BJ (cell line): ENCODE measurements at regions not wholly inside any gene's neighbourhood (a gene's known extent, or its start where the extent isn't known, plus 50 kb on each side); places are given as distances from the start of the nearest gene placed in this dataset.

Experiments
- CTCF ChIA-PET: fragments of 350-600 bp; formaldehyde crosslinking; extraction: SDS; loops from one replicate; lab custom pipeline; 2021; ENCODE audit warnings: antibody characterized with exemption, inconsistent platforms; lab: Yijun Ruan, JAX
- POLR2A ChIA-PET: fragments of 300-600 bp; sonication (Branson Sonifier 250); formaldehyde crosslinking; extraction: SDS; loops from one replicate; lab custom pipeline; 2021; ENCODE audit warnings: antibody characterized with exemption; lab: Charles Lee
- DNase-seq: peaks from one replicate; pipeline ENCODE4 v3.0.0-alpha.2; 2011; ENCODE audit warnings: low read depth
- H3K27me3 ChIP-seq: 2 replicates; pipeline ENCODE4 v1.6.0; 2011; ENCODE audit warnings: low read length; ENCODE audit not compliant: control insufficient read depth, insufficient read depth
- H3K36me3 ChIP-seq: 2 replicates; pipeline ENCODE4 v1.5.1; 2011; ENCODE audit warnings: low read length; ENCODE audit not compliant: control insufficient read depth, insufficient read depth
- H3K4me3 ChIP-seq: 2 replicates; pipeline ENCODE4 v1.5.1; 2011; ENCODE audit warnings: low read depth, mild to moderate bottlenecking, control low read depth, low read length
- TF ChIP-seq, protein P1 (sequence below): IDR thresholded peaks from 2 replicates; pipeline ENCODE4 v1.5.1; 2011; ENCODE audit warnings: low read depth, mild to moderate bottlenecking, control low read depth, inconsistent platforms, low read length, moderate library complexity; ENCODE audit not compliant: insufficient read depth

DNA sequence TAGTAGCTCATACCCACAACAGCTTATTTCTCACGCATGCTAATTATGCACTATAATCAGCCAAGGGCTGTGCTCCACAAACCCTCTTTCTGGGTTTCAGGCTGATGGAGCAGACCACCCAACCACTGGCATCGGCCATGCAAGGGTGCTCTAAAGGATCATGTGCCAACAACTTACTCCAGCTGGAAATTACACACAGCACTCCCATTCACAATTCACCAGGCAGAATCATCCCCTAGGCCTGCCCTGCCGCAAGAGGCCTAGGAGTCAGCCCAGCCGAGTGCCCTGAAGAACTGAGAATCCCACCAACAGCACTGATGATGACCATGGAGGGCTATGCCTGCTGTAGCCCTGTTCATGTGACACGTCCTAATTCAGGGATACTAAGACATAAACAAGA, 216.2 kb upstream of the CHRNA7 start:
- DNase-seq, result no peak
- Histone ChIP-seq H3K4me3 (no peak overlapping the region), H3K36me3 (no peaks in the 10 kb centered on the region), H3K27me3 (no peaks in the 10 kb centered on the region)
- TF ChIP-seq, protein P1, sequence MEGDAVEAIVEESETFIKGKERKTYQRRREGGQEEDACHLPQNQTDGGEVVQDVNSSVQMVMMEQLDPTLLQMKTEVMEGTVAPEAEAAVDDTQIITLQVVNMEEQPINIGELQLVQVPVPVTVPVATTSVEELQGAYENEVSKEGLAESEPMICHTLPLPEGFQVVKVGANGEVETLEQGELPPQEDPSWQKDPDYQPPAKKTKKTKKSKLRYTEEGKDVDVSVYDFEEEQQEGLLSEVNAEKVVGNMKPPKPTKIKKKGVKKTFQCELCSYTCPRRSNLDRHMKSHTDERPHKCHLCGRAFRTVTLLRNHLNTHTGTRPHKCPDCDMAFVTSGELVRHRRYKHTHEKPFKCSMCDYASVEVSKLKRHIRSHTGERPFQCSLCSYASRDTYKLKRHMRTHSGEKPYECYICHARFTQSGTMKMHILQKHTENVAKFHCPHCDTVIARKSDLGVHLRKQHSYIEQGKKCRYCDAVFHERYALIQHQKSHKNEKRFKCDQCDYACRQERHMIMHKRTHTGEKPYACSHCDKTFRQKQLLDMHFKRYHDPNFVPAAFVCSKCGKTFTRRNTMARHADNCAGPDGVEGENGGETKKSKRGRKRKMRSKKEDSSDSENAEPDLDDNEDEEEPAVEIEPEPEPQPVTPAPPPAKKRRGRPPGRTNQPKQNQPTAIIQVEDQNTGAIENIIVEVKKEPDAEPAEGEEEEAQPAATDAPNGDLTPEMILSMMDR, result no peak
- ChIA-PET CTCF (no interaction called here), POLR2A (no interaction called here)

- Histone ChIP-seq H3K27me3 (no peaks in the 10 kb centered on the region), H3K36me3 (no peaks in the 10 kb centered on the region), H3K4me3 (no peak overlapping the region)
- CTCF ChIA-PET, result no interaction called here
- no peak for DNase-seq
- TF ChIP-seq, protein P1, result no peak
- POLR2A ChIA-PET, result no interaction called here
Observed at GRCh38 chr15:31815411-31816155, 214.7 kb upstream of the CHRNA7 start.

GRCh38 chr15:31822463-31822862, 207.9 kb upstream of the CHRNA7 start:
- H3K27me3 ChIP-seq, result no peaks in the 10 kb centered on the region
- H3K36me3 ChIP-seq, result no peaks in the 10 kb centered on the region
- no peak for DNase-seq
- TF ChIP-seq, protein P1, result no peak
- H3K4me3 ChIP-seq, result no peak overlapping the region
- POLR2A ChIA-PET, result no interaction called here
- CTCF ChIA-PET, result no interaction called here

DNA sequence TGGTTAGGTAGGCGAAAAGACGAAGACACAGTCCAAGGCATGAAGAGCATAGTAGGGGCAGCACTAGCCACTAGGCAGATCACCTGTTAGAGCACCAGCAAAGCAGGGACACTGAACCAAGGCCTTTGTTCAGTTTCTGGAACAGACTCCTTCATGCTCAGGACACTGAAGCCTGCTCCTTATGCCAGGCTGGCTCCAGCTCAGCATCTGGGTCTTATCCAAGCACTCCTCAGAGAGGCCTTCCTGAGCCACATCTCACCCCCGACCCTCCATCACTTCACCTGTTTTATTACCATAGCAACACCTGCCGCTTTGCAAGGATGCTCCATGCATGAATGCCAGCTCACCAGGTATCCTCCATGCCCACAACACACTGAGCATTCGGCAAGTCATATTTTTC, 206.3 kb upstream of the CHRNA7 start:
- Histone ChIP-seq H3K27me3 (no peaks in the 10 kb centered on the region), H3K36me3 (no peaks in the 10 kb centered on the region), H3K4me3 (no peak overlapping the region)
- DNase-seq, result no peak
- CTCF ChIA-PET, result no interaction called here
- POLR2A ChIA-PET, result no interaction called here
- TF ChIP-seq, protein P1, result no peak

- ChIA-PET CTCF (no interaction called here), POLR2A (no interaction called here)
- Histone ChIP-seq H3K36me3 (no peaks in the 10 kb centered on the region), H3K4me3 (no peak overlapping the region), H3K27me3 (no peaks in the 10 kb centered on the region)
- TF ChIP-seq, protein P1, result no peak
- DNase-seq, result no peak
Observed at GRCh38 chr15:31828594-31828993, 201.7 kb upstream of the CHRNA7 start.
